HG03108 (cell line): ENCODE measurements at regions not wholly inside any gene's neighbourhood (a gene's known extent, or its start where the extent isn't known, plus 50 kb on each side); places are given as distances from the start of the nearest gene placed in this dataset.
"Not testable (repeated sequence)": the region's sequence is repeated elsewhere in the genome, so short reads cannot be mapped to it uniquely, and the experiment has no call there.

Experiments used
- ATAC-seq: cut with Tn5 transposase; IDR thresholded peaks from one replicate; pipeline ENCODE4 v1.9.1; 2021; ENCODE audit warnings: moderate library complexity; ENCODE audit not compliant: unreplicated experiment

DNA sequence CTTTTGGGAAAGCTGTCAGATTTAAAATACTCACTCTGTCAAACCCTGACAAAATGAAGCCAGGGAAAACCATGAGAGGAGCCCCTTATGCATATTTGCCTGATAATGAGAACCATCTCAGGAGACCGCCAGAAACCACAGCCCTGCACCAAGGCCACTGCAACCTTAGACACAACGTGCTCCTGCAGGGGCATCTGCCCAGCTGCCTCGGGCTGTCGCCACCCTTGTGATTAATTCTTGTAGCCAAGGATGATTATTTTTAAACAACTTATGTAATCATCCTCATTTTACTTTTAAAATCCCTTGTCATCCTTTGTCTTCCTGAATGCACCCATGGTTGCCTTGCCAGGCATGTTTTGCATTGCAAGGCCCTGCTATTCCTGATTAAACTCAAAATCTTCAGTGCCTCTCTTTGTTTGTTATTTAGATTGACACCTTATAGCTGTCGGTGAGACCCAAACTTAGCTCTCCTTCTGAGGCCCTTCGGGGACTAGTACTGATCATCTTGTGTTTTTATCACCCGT lies 766.4 kb upstream of the TMEM132C start:
- no peak for ATAC-seq

DNA sequence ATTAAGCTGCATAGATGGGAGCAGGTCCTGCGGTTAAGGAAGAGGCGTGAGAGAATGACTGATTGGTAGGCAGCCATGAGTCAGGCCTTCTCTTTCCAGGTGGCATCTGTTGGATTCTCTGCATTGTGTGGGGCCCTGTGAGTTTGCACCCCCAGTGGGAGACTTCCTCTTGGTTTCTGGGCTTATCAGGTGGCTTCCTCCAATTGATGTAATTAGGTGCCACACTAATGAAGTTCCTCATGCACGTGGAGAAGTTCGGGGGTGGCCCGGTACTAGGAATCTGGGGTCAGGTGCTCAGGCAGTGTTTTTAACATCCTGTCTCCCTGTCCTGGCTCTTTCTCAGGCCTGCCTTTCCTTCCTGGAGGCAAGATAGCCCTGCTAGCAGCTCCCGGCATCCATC lies 765.1 kb upstream of the TMEM132C start:
- ATAC-seq: no peak

DNA sequence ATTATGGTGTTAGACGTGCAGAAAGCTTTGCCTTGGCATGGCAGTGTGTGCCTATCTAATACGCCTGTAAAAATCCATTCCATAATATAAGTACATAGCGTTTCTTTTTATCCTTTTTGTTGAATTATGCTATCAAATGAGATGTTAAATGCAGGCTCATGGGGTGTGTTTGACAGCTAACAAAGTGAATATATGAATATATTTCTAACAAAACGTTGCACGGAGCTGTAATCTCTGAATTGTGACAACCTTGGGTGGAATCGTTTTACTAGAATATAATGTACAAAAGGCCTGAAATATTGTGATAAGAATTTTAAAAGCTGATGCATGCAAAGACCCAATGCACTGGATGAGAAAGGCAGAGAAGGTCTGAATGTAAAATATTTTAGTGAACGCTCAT lies 763.7 kb upstream of the TMEM132C start:
- no peak for ATAC-seq

DNA sequence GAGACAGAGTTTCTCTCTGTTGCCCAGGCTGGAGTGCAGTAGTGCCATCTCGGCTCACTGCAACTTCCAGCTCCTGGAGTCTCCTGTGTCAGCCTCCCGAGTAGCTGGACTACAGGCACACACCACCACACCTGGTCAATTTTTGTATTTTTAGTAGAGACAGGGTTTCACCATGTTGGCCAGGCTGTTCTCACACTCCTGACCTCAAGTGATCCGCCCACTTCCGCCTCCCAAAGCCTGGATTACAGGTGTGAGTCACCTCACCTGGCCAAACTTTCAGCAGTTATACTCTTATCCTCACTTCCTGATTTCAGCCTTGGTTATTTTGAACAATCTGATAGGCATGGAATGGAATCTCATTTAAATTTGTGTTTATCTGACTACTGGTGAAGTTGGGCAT lies 763.0 kb upstream of the TMEM132C start:
- ATAC-seq: not testable (repeated sequence)

- ATAC-seq: no peak
Measured at GRCh38 chr12:127504874-127505273, 762.1 kb upstream of the TMEM132C start.

GRCh38 chr12:127507341-127507740 lies 759.6 kb upstream of the TMEM132C start:
- ATAC-seq: no peak

DNA sequence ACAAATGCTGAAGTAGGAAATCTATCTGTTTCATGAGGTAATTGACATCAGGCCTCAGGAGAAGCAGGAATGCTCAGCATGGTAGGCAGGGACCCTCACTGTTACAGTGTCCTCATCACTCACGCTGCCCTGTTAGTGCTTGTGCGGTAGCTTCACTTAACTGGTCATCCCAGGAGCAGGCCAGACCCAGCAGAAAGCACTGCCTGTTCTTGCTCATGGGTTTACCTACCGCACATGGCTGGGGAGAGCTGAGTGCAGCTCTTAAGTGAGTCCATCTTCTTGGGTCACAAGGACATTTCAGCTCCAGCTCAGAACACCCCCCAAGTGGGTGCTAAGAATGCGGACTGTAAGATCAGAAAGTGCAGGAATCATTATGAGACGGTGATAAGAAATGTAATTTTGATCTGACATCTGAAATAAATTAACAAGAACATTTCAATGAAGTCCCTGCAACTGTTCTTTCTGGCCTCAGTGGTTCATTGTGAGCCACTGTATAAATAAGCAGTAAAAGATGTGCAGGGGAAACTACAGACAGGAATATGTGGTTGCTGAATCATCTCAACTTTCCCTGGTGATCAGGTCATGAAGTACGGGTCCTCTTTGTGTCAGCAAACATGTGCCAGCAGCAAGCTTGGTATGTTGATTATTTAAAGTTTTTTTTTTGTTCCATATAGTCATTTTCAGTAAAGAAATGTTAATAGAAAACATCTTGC lies 757.7 kb upstream of the TMEM132C start:
- ATAC-seq: no peak

GRCh38 chr12:127515941-127516340 lies 751.0 kb upstream of the TMEM132C start:
- no peak for ATAC-seq

GRCh38 chr12:127516467-127516866 lies 750.5 kb upstream of the TMEM132C start:
- ATAC-seq: no peak

- no peak for ATAC-seq
Measured at GRCh38 chr12:127519779-127520178, 747.2 kb upstream of the TMEM132C start.

- no peak for ATAC-seq
Measured at GRCh38 chr12:127526925-127527324, 740.0 kb upstream of the TMEM132C start.

GRCh38 chr12:127528551-127528950 lies 738.4 kb upstream of the TMEM132C start:
- no peak for ATAC-seq

DNA sequence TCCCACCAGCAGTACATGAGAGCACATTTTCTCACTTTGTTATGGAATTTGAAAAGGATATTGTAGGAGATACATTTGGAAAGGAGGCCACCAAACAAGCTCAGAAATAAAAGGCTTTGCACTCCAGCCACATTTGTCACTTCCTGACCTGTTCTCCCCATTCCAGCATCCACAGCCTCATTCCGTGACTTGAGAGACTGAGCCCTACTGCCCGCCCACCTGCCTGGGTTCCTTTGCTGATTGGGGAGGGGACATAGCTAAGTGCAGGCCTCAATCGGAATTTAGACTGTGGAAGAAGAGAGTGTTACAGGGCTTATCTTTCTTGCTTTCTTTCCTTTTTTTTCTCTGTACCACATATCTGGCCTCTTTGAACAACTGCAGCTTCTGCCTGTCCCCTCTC lies 735.4 kb upstream of the TMEM132C start:
- ATAC-seq: no peak

DNA sequence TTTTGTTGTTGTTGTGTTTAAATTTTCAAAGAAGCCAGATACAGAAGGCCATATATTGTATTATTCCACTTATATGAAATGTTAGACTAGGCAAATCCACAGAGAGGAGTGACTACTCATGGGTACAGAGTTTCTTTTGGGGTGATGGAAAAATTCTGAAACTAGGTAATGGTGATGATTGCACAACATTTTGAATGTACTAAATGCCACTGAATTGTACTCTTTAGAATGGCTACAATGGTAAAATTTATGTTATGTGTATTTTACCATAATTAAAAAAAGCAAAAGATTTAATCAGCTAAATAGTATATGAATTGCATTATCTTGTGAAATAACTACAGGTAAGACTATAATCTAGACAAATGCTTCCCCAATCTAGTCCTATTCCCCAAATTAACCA lies 733.6 kb upstream of the TMEM132C start:
- no peak for ATAC-seq

- no peak for ATAC-seq
Measured at GRCh38 chr12:127536833-127537428, 730.0 kb upstream of the TMEM132C start.

DNA sequence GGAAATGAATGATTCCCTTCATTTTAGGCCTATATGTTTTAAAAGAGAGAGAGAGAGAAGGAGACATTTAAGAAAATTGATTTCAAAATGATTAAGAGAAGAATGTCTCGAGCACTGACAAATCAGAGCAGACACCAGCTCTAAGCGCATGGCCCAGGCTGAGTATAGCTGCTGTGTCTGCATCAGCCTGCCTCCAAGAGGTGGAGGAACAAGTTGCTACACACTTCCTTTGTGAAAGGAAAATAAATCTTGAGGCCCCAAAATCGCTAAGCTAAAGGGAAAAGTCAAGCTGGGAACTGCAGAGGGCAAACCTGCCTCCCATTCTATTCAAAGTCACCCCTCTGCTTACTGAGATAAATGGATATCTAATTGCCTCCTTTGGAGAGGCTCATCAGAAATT lies 728.7 kb upstream of the TMEM132C start:
- ATAC-seq: no peak

DNA sequence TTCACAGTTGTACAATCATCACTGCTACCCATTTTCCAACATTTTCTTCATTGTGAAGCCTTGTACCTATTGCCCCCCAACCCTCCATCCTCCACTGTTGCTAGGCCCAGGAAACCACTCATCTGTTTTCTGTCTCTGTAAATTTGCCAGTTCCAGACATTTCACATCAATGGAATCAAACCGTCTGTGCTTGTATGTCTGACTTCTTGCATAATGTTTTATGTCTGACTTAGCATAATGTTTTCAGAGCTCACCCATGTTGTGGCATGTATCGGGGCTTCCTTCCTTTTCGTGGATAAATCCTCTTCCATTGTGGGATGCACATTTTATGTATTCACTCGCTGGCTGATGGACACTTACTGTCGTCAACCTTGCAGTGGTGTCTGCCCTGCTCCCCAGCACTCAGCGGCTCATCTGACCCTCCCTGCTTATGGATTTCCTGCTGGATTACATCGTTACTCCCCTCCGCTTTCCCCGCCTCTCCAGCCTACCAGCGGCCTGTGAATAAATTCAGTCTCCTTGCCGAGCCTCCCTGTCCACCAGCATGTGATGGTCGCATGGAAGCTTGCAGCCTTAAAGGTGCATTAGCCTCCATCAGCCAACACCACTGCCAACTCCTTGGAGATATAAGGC lies 727.6 kb upstream of the TMEM132C start:
- ATAC-seq: no peak

DNA sequence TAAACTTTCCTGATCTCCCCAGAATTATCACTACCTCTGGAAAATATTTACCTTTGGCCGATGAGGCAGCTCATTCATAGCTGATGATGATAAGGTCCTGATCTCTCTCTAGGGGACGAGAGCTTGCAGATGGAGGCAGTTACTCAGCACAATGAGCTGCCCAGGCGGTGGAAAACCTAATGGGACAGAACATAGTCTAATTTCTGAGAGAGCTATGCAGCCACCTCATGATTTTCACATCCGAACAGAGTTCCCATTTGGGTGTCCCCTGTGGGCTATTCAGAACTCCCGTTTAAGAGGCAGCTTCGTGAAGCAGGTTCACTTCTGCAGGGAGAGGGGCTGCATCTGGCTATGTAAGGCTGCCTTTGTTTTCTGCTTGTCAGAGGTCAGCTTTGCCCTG lies 724.6 kb upstream of the TMEM132C start:
- ATAC-seq: no peak

DNA sequence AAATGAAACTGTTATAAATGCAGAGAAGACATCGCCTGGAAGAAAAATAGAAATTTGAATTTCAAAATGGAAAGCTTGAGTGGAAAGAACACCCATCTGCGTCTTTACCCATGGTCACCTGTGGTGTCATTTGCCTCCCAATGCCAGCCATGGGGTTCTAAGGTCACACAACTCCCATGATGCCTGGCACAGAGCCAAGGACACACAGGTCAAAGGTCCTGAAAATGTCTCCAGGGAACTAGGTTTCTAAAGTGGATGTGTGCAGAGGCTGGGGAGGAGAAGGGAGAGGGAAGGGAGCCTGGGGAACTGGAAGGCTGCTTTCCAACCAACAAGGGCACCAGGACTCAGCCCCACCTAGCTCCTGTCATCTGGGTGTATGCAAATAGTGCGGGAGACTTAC lies 724.0 kb upstream of the TMEM132C start:
- ATAC-seq: no peak

- no peak for ATAC-seq
Measured at GRCh38 chr12:127546721-127547505, 720.1 kb upstream of the TMEM132C start.

GRCh38 chr12:127548123-127548553 lies 718.8 kb upstream of the TMEM132C start:
- ATAC-seq: no peak
